ENCODE measurements at regions not wholly inside any gene's neighbourhood (a gene's known extent, or its start where the extent isn't known, plus 50 kb on each side); places are given as distances from the start of the nearest gene placed in this dataset.
"Not testable (repeated sequence)": the region's sequence is repeated elsewhere in the genome, so short reads cannot be mapped to it uniquely, and the experiment has no call there.

GRCh38 chr3:147702509-147702908 is 293.3 kb downstream of the ZIC1 start:
- dilution Hi-C loops (cut with MboI; ENCODE audit: extremely low pct_ligation_motif_present, low sequenced_read_pairs): no loop called here
- no peaks in the 10 kb centered on the region for H3K9me3 ChIP-seq (ENCODE audit: control insufficient read depth, low read depth, low read length)
- no peak for DNase-seq (ENCODE audit: low read depth, low spot score)

GRCh38 chr3:147705651-147706051 is 296.5 kb downstream of the ZIC1 start:
- no peaks in the 10 kb centered on the region for H3K4me1 ChIP-seq (ENCODE audit: control insufficient read depth, extremely low read depth, insufficient read depth, low read length)
- no peak overlapping the region for H3K4me3 ChIP-seq (ENCODE audit: control insufficient read depth in 2 of 3, extremely low read depth in 1 of 3, insufficient read depth in 2 of 3, low read depth in 1 of 3, low read length in 3 of 3)
- H3K9me3 ChIP-seq (ENCODE audit: control insufficient read depth, low read depth, low read length): no peaks in the 10 kb centered on the region
- FAIRE-seq (no peak), DNase-seq (ENCODE audit: low read depth, low spot score) (no peak)
- no peaks in the 10 kb centered on the region for H3K79me2 ChIP-seq (ENCODE audit: control insufficient read depth, insufficient read depth, low read length)
- H3K9me1 ChIP-seq (ENCODE audit: control insufficient read depth, extremely low read depth, insufficient read depth, low read length): no peaks in the 10 kb centered on the region
- H4K20me1 ChIP-seq (ENCODE audit: control insufficient read depth, extremely low read depth, insufficient read depth, low read length): no peaks in the 10 kb centered on the region
- H2AFZ ChIP-seq (ENCODE audit: control insufficient read depth, low read length): no peak overlapping the region
- no peak overlapping the region for H3K9ac ChIP-seq (ENCODE audit: control insufficient read depth, extremely low read depth, insufficient read depth, low read length)
- H3K4me2 ChIP-seq (ENCODE audit: control insufficient read depth, extremely low read depth, insufficient read depth, low read depth, low read length): no peak overlapping the region
- no peaks in the 10 kb centered on the region for H3K36me3 ChIP-seq (ENCODE audit: control insufficient read depth in 2 of 2, extremely low read depth in 1 of 2, insufficient read depth in 2 of 2, low read length in 2 of 2)
- H3K27ac ChIP-seq (ENCODE audit: control insufficient read depth, insufficient read depth, low read length): no peak overlapping the region
- dilution Hi-C loops (cut with MboI; ENCODE audit: extremely low pct_ligation_motif_present, low sequenced_read_pairs): no loop called here
- no peak for TF ChIP-seq EZH2 (IDR thresholded peaks at IDR 0.05; ENCODE audit: low read length)
- no peaks in the 10 kb centered on the region for H3K27me3 ChIP-seq (ENCODE audit: control insufficient read depth, extremely low read depth, insufficient read depth, low read length)

More at GRCh38 chr3:147702509-147702908, 293.3 kb downstream of the ZIC1 start:
- no peak overlapping the region for H3K4me3 ChIP-seq (ENCODE audit: control insufficient read depth in 2 of 3, extremely low read depth in 1 of 3, insufficient read depth in 2 of 3, low read depth in 1 of 3, low read length in 3 of 3)
- FAIRE-seq: no peak
- no peaks in the 10 kb centered on the region for H3K27me3 ChIP-seq (ENCODE audit: control insufficient read depth, extremely low read depth, insufficient read depth, low read length)
- no peaks in the 10 kb centered on the region for H3K4me1 ChIP-seq (ENCODE audit: control insufficient read depth, extremely low read depth, insufficient read depth, low read length)
- H3K36me3 ChIP-seq (ENCODE audit: control insufficient read depth in 2 of 2, extremely low read depth in 1 of 2, insufficient read depth in 2 of 2, low read length in 2 of 2): no peaks in the 10 kb centered on the region
- H2AFZ ChIP-seq (ENCODE audit: control insufficient read depth, low read length): no peak overlapping the region
- TF ChIP-seq EZH2 (IDR thresholded peaks at IDR 0.05; ENCODE audit: low read length) (no peak), CTCF (optimal IDR thresholded peaks at IDR 0.05 in 1 of 3, IDR thresholded peaks at IDR 0.05 in 1 of 3, conservative IDR thresholded peaks at IDR 0.05 in 1 of 3; ENCODE audit: extremely low read depth in 1 of 3, insufficient read depth in 2 of 3, low read length in 3 of 3) (no peak)
- H3K27ac ChIP-seq (ENCODE audit: control insufficient read depth, insufficient read depth, low read length): no peak overlapping the region
- H3K9ac ChIP-seq (ENCODE audit: control insufficient read depth, extremely low read depth, insufficient read depth, low read length): no peak overlapping the region
- no peaks in the 10 kb centered on the region for H3K9me1 ChIP-seq (ENCODE audit: control insufficient read depth, extremely low read depth, insufficient read depth, low read length)
- no peaks in the 10 kb centered on the region for H4K20me1 ChIP-seq (ENCODE audit: control insufficient read depth, extremely low read depth, insufficient read depth, low read length)
- H3K4me2 ChIP-seq (ENCODE audit: control insufficient read depth, extremely low read depth, insufficient read depth, low read depth, low read length): no peak overlapping the region
- no peaks in the 10 kb centered on the region for H3K79me2 ChIP-seq (ENCODE audit: control insufficient read depth, insufficient read depth, low read length)

DNA sequence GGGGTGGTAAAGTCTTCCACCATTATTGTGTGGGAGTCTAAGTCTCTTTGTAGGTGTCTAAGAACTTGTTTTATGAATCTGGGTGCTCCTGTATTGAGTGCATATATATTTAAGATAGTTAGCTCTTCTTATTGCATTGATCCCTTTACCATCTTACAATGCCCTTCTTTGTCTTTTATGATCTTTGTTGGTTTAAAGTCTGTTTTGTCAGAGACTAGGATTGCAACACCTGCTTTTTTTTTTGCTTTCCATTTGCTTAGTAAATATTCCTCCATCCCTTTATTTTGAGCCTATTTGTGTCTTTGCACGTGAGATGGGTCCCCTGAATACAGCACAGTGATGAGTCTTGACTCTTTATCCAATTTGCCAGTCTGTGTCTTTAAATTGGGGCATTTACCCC is 301.6 kb downstream of the ZIC1 start:
- H3K36me3 ChIP-seq (ENCODE audit: control insufficient read depth in 2 of 2, extremely low read depth in 1 of 2, insufficient read depth in 2 of 2, low read length in 2 of 2); H3K4me2 ChIP-seq (ENCODE audit: control insufficient read depth, extremely low read depth, insufficient read depth, low read depth, low read length); H3K27me3 ChIP-seq (ENCODE audit: control insufficient read depth, extremely low read depth, insufficient read depth, low read length); H2AFZ ChIP-seq (ENCODE audit: control insufficient read depth, low read length); H4K20me1 ChIP-seq (ENCODE audit: control insufficient read depth, extremely low read depth, insufficient read depth, low read length); H3K27ac ChIP-seq (ENCODE audit: control insufficient read depth, insufficient read depth, low read length); H3K79me2 ChIP-seq (ENCODE audit: control insufficient read depth, insufficient read depth, low read length); H3K9me3 ChIP-seq (ENCODE audit: control insufficient read depth, low read depth, low read length); H3K9ac ChIP-seq (ENCODE audit: control insufficient read depth, extremely low read depth, insufficient read depth, low read length); H3K9me1 ChIP-seq (ENCODE audit: control insufficient read depth, extremely low read depth, insufficient read depth, low read length); H3K4me3 ChIP-seq (ENCODE audit: control insufficient read depth in 2 of 3, extremely low read depth in 1 of 3, insufficient read depth in 2 of 3, low read depth in 1 of 3, low read length in 3 of 3); dilution Hi-C loops (cut with MboI; ENCODE audit: extremely low pct_ligation_motif_present, low sequenced_read_pairs); H3K4me1 ChIP-seq (ENCODE audit: control insufficient read depth, extremely low read depth, insufficient read depth, low read length); DNase-seq (ENCODE audit: low read depth, low spot score); FAIRE-seq: not testable (repeated sequence)

Data from keratinocyte (primary cell).